Brain microvascular endothelial cell (primary cell): ENCODE measurements at regions not wholly inside any gene's neighbourhood (a gene's known extent, or its start where the extent isn't known, plus 50 kb on each side); places are given as distances from the start of the nearest gene placed in this dataset.
"Not testable (repeated sequence)": the region's sequence is repeated elsewhere in the genome, so short reads cannot be mapped to it uniquely, and the experiment has no call there.

ENCODE experiments used
- DNase-seq: peaks from one replicate; pipeline ENCODE4 v3.0.0-alpha.2; 2020
- H3K27ac ChIP-seq: fragments of 250-450 bp; sonication (Bioruptor Pico); 2 replicates; pipeline ENCODE4 v1.5.1; 2020; ENCODE audit warnings: mild to moderate bottlenecking, moderate library complexity
- H3K27me3 ChIP-seq: fragments of 250-450 bp; sonication (Bioruptor Pico); replicated peaks from 2 replicates; pipeline ENCODE4 v1.5.1; 2020; ENCODE audit warnings: mild to moderate bottlenecking
- H3K36me3 ChIP-seq: fragments of 250-450 bp; sonication (Bioruptor Pico); replicated peaks from 2 replicates; pipeline ENCODE4 v1.5.1; 2020; ENCODE audit warnings: mild to moderate bottlenecking
- H3K4me3 ChIP-seq: 2 replicates; pipeline ENCODE4 v1.5.1; 2011; ENCODE audit warnings: low read depth, mild to moderate bottlenecking, control low read depth, low read length, moderate library complexity
- in situ Hi-C: cut with HindIII; loops from 2 replicates; pipeline ENCODE4 v1.10.0; 2017; ENCODE audit warnings: low sequenced_read_pairs, low pct_ligation_motif_present
- TF ChIP-seq, protein P1 (sequence below): IDR thresholded peaks from 2 replicates; pipeline ENCODE4 v1.5.1; 2011; ENCODE audit warnings: low read depth, mild to moderate bottlenecking, moderate library complexity, low read length, control low read depth, inconsistent platforms; ENCODE audit errors: missing control alignments

DNA sequence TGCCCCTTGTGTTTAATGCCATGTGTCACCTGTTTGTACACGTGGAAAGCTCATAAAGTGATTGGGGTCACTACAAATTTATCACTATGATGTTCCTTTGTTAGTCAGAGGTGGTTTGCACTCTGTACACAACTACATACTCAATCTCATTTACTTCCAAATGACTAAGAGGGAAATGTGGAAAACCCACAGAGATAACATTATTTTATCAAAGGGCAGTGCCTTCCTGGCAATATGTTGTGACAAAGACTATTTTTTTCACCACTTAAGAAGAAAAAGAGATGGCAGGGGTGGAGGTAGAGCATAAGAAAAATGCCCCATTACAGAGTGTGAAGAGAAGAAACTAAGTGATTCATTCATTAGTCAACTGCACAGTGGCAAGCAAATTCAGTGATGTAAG is 1064.1 kb upstream of the FLRT2 start:
- Histone ChIP-seq H3K36me3 (no peaks in the 10 kb centered on the region), H3K27ac (no peak overlapping the region), H3K27me3 (no peaks in the 10 kb centered on the region), H3K4me3 (no peak overlapping the region)
- in situ Hi-C loops = no loop called here
- TF ChIP-seq, protein P1, sequence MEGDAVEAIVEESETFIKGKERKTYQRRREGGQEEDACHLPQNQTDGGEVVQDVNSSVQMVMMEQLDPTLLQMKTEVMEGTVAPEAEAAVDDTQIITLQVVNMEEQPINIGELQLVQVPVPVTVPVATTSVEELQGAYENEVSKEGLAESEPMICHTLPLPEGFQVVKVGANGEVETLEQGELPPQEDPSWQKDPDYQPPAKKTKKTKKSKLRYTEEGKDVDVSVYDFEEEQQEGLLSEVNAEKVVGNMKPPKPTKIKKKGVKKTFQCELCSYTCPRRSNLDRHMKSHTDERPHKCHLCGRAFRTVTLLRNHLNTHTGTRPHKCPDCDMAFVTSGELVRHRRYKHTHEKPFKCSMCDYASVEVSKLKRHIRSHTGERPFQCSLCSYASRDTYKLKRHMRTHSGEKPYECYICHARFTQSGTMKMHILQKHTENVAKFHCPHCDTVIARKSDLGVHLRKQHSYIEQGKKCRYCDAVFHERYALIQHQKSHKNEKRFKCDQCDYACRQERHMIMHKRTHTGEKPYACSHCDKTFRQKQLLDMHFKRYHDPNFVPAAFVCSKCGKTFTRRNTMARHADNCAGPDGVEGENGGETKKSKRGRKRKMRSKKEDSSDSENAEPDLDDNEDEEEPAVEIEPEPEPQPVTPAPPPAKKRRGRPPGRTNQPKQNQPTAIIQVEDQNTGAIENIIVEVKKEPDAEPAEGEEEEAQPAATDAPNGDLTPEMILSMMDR = no peak
- no peak for DNase-seq

DNA sequence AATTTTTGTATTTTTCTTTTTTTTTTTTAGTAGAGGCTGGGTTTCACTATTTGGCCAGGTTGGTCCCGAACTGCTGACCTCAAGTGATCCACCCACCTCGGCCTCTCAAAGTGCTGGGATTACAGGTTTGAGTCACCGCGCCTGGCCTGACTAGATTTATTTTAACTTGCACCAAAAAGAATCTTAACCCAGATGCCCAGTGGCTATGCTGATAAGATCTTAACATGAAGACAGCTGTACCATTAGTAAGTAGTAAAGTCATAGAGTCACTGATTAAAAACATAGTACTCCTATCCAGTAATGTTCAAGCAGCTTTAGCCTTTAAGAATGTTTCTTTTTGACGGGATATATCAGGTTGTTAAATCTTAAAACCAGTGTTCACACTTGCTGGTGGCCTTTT is 1061.8 kb upstream of the FLRT2 start:
- Histone ChIP-seq H3K4me3 (no peak overlapping the region), H3K27me3 (no peaks in the 10 kb centered on the region), H3K27ac (no peak overlapping the region), H3K36me3 (no peaks in the 10 kb centered on the region)
- in situ Hi-C loops = no loop called here
- DNase-seq = no peak
- TF ChIP-seq, protein P1 = no peak

DNA sequence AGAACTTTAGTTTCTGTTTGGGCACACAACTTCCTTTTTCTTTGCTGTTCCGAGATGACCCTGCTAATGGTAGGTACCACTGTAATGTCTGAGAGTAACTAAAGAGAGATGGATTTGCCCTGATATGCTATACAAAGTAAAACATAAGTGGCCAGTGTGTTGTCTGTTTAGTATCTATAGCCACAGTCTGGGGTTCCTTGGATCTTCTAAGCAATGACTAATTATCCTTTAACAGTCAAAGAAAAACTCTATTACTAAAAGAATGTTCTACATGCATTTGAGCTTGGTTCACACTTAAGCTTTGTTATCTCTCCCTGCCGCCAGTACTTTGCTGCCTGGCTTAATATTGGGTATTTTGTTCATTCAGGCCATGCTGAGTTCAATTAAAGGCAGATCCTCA is 1051.9 kb upstream of the FLRT2 start:
- H3K27me3 ChIP-seq = no peaks in the 10 kb centered on the region
- no peak overlapping the region for H3K27ac ChIP-seq
- TF ChIP-seq, protein P1 = no peak
- DNase-seq = no peak
- in situ Hi-C loops = no loop called here
- H3K36me3 ChIP-seq = no peaks in the 10 kb centered on the region
- no peak overlapping the region for H3K4me3 ChIP-seq

DNA sequence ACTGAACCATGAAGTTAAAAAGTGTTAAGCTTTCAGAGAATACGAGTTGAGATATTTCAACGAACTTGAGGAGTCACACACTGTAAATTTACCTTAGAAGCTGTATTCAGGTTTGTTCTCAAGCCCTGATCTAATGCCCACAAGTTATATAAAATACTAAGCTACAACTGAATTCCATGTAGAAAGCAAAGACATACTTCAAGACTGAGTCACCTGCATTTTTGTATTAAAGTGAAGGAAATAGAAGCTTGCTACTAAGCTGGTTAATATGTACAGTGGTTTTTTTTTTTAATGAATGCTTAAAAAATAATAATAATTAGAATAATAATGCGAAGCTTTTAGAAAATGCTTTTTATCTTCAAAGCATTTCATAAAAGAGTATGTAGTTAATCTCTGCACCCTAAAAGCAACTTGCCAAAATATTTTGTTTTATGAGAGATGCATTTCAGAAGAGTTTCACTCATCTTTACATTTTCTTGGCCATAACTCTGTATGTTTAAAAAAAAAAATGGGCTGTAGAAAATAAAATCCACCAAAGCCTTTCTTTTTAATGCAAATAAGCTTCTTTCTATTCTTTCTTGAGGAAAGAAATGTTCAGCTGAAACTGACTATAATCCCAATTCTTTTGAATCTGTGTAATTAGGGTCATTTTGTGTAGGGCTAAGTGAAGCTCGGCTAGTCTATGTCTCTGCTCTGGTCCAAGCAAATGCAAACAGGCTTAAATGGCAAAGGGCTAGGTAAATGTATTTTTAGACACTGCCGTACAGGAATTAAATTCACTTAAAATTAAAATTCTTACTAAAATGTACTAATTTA is 1047.5 kb upstream of the FLRT2 start:
- no peaks in the 10 kb centered on the region for H3K36me3 ChIP-seq

DNA sequence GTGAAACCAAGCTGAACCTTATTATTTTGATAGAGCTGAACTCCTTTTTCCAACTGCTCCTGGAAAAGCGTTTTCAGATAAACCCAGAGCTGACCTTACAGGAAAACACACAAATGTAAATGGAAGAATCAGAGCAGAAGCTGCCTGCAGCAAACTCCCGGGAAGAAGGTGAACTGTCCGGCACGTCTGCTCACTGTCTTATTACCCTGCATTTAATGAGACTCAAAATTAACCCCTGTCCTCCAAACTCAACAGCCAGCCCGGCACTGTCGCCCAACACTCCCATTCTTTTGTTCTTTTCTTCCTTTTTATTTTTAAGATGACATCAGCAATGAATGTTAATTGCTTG is 1046.9 kb upstream of the FLRT2 start:
- Histone ChIP-seq H3K27me3 (no peaks in the 10 kb centered on the region), H3K36me3 (no peaks in the 10 kb centered on the region), H3K4me3 (no peak overlapping the region), H3K27ac (peak overlapping the region; percentile 48)
- in situ Hi-C loops = no loop called here
- no peak for DNase-seq
- TF ChIP-seq, protein P1 = no peak

More for the DNA sequence above, 1047.5 kb upstream of the FLRT2 start:
- in situ Hi-C loops = no loop called here
- TF ChIP-seq, protein P1 = no peak
- Histone ChIP-seq H3K4me3 (no peak overlapping the region), H3K27ac (peak overlapping the region; percentile 48), H3K27me3 (no peaks in the 10 kb centered on the region)
- DNase-seq = peak; percentile 23

DNA sequence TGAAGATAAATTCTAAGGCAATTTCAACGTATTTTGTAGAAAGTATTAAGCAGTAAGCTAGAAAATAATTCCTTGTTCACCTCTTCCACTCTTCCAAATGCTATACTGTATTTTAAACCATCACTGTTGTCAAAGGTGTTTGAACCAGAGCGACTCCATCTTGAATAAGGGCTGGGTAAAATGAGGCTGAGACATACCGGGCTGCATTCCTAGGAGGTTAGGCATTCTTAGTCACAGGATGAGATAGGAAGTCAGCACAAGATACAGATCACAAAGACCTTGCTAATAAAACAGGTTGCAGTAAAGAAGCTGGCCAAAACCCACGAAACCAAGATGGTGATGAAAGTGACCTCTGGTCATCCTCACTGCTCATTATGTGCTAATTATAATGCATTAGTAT is 1045.7 kb upstream of the FLRT2 start:
- DNase-seq = peak; percentile 25
- H3K4me3 ChIP-seq, H3K27me3 ChIP-seq, in situ Hi-C loops, H3K27ac ChIP-seq, H3K36me3 ChIP-seq: not testable (repeated sequence)
